ENCODE measurements at regions not wholly inside any gene's neighbourhood (a gene's known extent, or its start where the extent isn't known, plus 50 kb on each side); places are given as distances from the start of the nearest gene placed in this dataset.

- Histone ChIP-seq H3K36me3 (no peaks in the 10 kb centered on the region), H3K27me3 (peaks cover 0 to 10% (median 0%) of the 10 kb centered on the region in 4 donors), H3K4me1 (peaks cover 0 to 22% (median 5%) of the 10 kb centered on the region in 3 donors), H3K27ac (no peak overlapping the region), H3K9me3 (no peaks in the 10 kb centered on the region), H3K4me3 (no peak overlapping the region)
- TF ChIP-seq CTCF (IDR thresholded peaks at IDR 0.05) (no peak), POLR2A (IDR thresholded peaks at IDR 0.05) (no peak)
- WGBS, 2 donors, result 30 to 50% methylated on average over 5 to 6 of the region's 8 CpGs
- no peak for DNase-seq
- intact Hi-C loops (cut with DNase I), result no loop called here
Observed at GRCh38 chr1:115473986-115474565, 136.0 kb upstream of the NGF start.

- Histone ChIP-seq H3K27ac (no peak overlapping the region), H3K36me3 (no peaks in the 10 kb centered on the region), H3K27me3 (no peaks in the 10 kb centered on the region), H3K9me3 (no peaks in the 10 kb centered on the region), H3K4me3 (no peak overlapping the region), H3K4me1 (peaks cover 0 to 19% (median 5%) of the 10 kb centered on the region in 3 donors)
- no peak for TF ChIP-seq POLR2A (IDR thresholded peaks at IDR 0.05)
- peak; percentile 26 to 86 (median 78) for TF ChIP-seq CTCF (IDR thresholded peaks at IDR 0.05)
- whole genome bisulfite sequencing, 2 donors, result 18 to 20% methylated on average over 11 of the region's 11 CpGs
- no peak for DNase-seq
- intact Hi-C loops (cut with DNase I), result loop anchor here (5.0 kb wide), 1 partner anchor 333 kb away; no protein-coding TSS in a partner anchor
Observed at GRCh38 chr1:115469703-115470476, 131.8 kb upstream of the NGF start.

DNA sequence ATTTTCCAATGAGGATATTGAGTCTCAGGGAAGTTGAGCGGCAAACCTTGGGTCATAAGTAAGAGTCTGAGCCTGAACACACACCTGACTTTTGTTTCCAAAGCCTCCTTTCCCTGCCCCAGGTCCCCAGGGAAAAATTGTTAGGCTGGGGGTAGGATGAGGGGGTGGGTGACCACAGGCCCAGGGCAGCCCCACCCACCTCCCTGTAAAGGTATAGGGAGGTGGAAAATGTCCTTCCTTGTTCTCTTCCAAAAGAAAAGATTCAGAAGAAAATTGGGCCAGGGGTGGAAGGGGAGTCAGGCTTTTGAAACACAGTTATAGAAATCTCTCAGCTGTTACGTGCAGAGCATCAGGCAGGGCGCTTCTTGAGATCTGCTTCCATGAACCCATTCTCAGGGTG lies 129.7 kb upstream of the NGF start:
- no peak overlapping the region for H3K4me3 ChIP-seq
- H3K36me3 ChIP-seq, result no peaks in the 10 kb centered on the region
- DNase-seq, result no peak
- H3K4me1 ChIP-seq, result peaks cover 0 to 9% (median 5%) of the 10 kb centered on the region in 3 donors
- intact Hi-C loops (cut with DNase I), result loop anchor here (5.0 kb wide), 1 partner anchor 330 kb away; no protein-coding TSS in a partner anchor
- no peaks in the 10 kb centered on the region for H3K9me3 ChIP-seq
- no peaks in the 10 kb centered on the region for H3K27me3 ChIP-seq
- H3K27ac ChIP-seq, result no peak overlapping the region
- 97% methylated on average over 3 of the region's 3 CpGs for WGBS, 2 donors
- TF ChIP-seq CTCF (IDR thresholded peaks at IDR 0.05) (no peak), POLR2A (IDR thresholded peaks at IDR 0.05) (no peak)

DNA sequence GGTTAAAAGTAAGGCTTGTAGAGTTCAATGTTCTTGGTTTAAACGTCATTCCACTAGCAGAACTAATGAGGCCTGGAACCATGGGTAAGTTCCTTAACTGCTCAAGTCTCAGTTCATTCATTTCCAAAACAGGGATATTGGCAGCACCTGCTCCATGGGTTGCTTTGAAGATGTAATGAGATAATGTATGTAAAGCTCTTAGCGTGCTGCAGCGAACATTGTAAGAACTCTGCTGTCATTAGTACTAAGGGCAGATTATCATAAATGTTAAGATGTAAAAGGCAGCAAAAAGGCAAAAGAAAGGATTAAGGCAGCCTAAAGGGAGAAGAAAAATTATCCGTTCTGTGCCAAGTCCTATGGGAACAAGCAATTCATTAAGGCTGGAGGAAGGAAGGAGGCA lies 129.1 kb upstream of the NGF start:
- Histone ChIP-seq H3K4me3 (no peak overlapping the region), H3K27me3 (no peaks in the 10 kb centered on the region), H3K9me3 (no peaks in the 10 kb centered on the region), H3K36me3 (no peaks in the 10 kb centered on the region), H3K27ac (no peak overlapping the region), H3K4me1 (peaks cover 0 to 9% (median 5%) of the 10 kb centered on the region in 3 donors)
- TF ChIP-seq POLR2A (IDR thresholded peaks at IDR 0.05), result no peak
- TF ChIP-seq CTCF (IDR thresholded peaks at IDR 0.05), result no peak
- WGBS, 2 donors, result 36 to 72% methylated on average over 4 of the region's 4 CpGs
- no peak for DNase-seq
- intact Hi-C loops (cut with DNase I), result loop anchor here (5.0 kb wide), 1 partner anchor 330 kb away; no protein-coding TSS in a partner anchor

GRCh38 chr1:115466433-115466832 lies 128.4 kb upstream of the NGF start:
- H3K4me3 ChIP-seq, result no peak overlapping the region
- H3K36me3 ChIP-seq, result no peaks in the 10 kb centered on the region
- no peak overlapping the region for H3K27ac ChIP-seq
- no peaks in the 10 kb centered on the region for H3K9me3 ChIP-seq
- TF ChIP-seq POLR2A (IDR thresholded peaks at IDR 0.05) (no peak), CTCF (IDR thresholded peaks at IDR 0.05) (no peak)
- no peak for DNase-seq
- H3K4me1 ChIP-seq, result peaks cover 0 to 9% (median 5%) of the 10 kb centered on the region in 3 donors
- intact Hi-C loops (cut with DNase I), result loop anchor here (5.0 kb wide), 1 partner anchor 329 kb away; no protein-coding TSS in a partner anchor
- peaks cover 0 to 2% (median 0%) of the 10 kb centered on the region in 4 donors for H3K27me3 ChIP-seq
- WGBS, 2 donors, result 94% methylated on average over 3 of the region's 3 CpGs; no CpG with 5 or more reads in 1 of the 2 donors

Measured in esophagus squamous epithelium (tissue), 5 donors.